ENCODE measurements at regions not wholly inside any gene's neighbourhood (a gene's known extent, or its start where the extent isn't known, plus 50 kb on each side); places are given as distances from the start of the nearest gene placed in this dataset.

GRCh38 chr9:13570068-13570974, 290.8 kb upstream of the MPDZ start:
- Histone ChIP-seq H3K4me3 (ENCODE audit: low read depth, low read length) (no peak overlapping the region), H3K27ac (ENCODE audit: extremely low read depth, low read depth, low read length) (no peak overlapping the region), H3K36me3 (ENCODE audit: control insufficient read depth in 2 of 2, insufficient read depth in 1 of 2, low read length in 2 of 2) (no peaks in the 10 kb centered on the region), H3K4me1 (ENCODE audit: control insufficient read depth, insufficient read depth, low read length) (peaks cover 3% of the 10 kb centered on the region), H3K9me3 (ENCODE audit: control insufficient read depth, insufficient read depth, low read depth, low read length) (no peaks in the 10 kb centered on the region)
- TF ChIP-seq ZNF121 (tag by site-specific recombination; IDR thresholded peaks at IDR 0.05) (no peak), GLIS1 (tag by site-specific recombination; IDR thresholded peaks at IDR 0.05) (peak; percentile 49; the same call in 1 of the 2 replicates), ZFHX2 (tag by site-specific recombination; conservative IDR thresholded peaks at IDR 0.05) (no peak), ZNF514 (tag by site-specific recombination; IDR thresholded peaks at IDR 0.05) (no peak)
- POLR2A ChIA-PET: interaction anchor here (0.5 kb wide), 1 partner anchor 8 kb away, joined by 4 read pairs; no protein-coding TSS in a partner anchor
- CTCF ChIA-PET: interaction anchor here (0.6 to 0.8 kb wide), 3 partner anchors 10 to 1565 kb away, joined by 3 read pairs; no protein-coding TSS in a partner anchor

- POLR2A ChIA-PET: no interaction called here
- Histone ChIP-seq H3K36me3 (ENCODE audit: control insufficient read depth in 2 of 2, insufficient read depth in 1 of 2, low read length in 2 of 2) (no peaks in the 10 kb centered on the region), H3K27ac (ENCODE audit: extremely low read depth, low read depth, low read length) (no peak overlapping the region), H3K9me3 (ENCODE audit: control insufficient read depth, insufficient read depth, low read depth, low read length) (no peaks in the 10 kb centered on the region), H3K4me1 (ENCODE audit: control insufficient read depth, insufficient read depth, low read length) (peaks cover 3% of the 10 kb centered on the region), H3K4me3 (ENCODE audit: low read depth, low read length) (no peak overlapping the region)
- no peak for TF ChIP-seq ZNF391 (tag by site-specific recombination; IDR thresholded peaks at IDR 0.05; ENCODE audit: borderline replicate concordance, low read depth)
- no peak for TF ChIP-seq WT1 (tag by site-specific recombination; IDR thresholded peaks at IDR 0.05)
- no peak for TF ChIP-seq ZNF146 (tag by site-specific recombination; IDR thresholded peaks at IDR 0.05)
- no peak for TF ChIP-seq ZNF664 (tag by site-specific recombination; IDR thresholded peaks at IDR 0.05)
- no peak for TF ChIP-seq ZNF843 (tag by site-specific recombination; IDR thresholded peaks at IDR 0.05)
- no peak for TF ChIP-seq ZNF639 (tag by site-specific recombination; IDR thresholded peaks at IDR 0.05)
- TF ChIP-seq ZNF311 (tag by site-specific recombination; IDR thresholded peaks at IDR 0.05; ENCODE audit: borderline replicate concordance): no peak
- TF ChIP-seq ZNF530 (tag by site-specific recombination; IDR thresholded peaks at IDR 0.05; ENCODE audit: low read depth): no peak
- TF ChIP-seq ZNF248 (tag by site-specific recombination; IDR thresholded peaks at IDR 0.05): no peak
- TF ChIP-seq ZNF510 (tag by site-specific recombination; IDR thresholded peaks at IDR 0.05; ENCODE audit: insufficient replicate concordance): no peak
- TF ChIP-seq MEIS1 (CRISPR knock-in tag; IDR thresholded peaks at IDR 0.05; ENCODE audit: borderline replicate concordance): no peak
- no peak for TF ChIP-seq ZNF776 (tag by site-specific recombination; IDR thresholded peaks at IDR 0.05; ENCODE audit: borderline replicate concordance)
- TF ChIP-seq ZNF76 (tag by site-specific recombination; IDR thresholded peaks at IDR 0.05; ENCODE audit: borderline replicate concordance, low read depth): no peak
- no peak for TF ChIP-seq ZNF324 (tag by site-specific recombination; IDR thresholded peaks at IDR 0.05)
- TF ChIP-seq HOXC10 (CRISPR knock-in tag; IDR thresholded peaks at IDR 0.05): no peak
- CTCF ChIA-PET: interaction anchor here (0.6 to 1.9 kb wide), 3 partner anchors 11 to 1565 kb away, joined by 3 to 8 read pairs (median 3); no protein-coding TSS in a partner anchor
Measured at GRCh38 chr9:13569602-13570067, 290.1 kb upstream of the MPDZ start.

- H3K4me3 ChIP-seq (ENCODE audit: low read depth, low read length): peak overlapping the region; percentile 20
- ChIA-PET CTCF (interaction anchor here (0.6 to 1.9 kb wide), 5 partner anchors 12 to 920 kb away, joined by 3 to 8 read pairs (median 3); no protein-coding TSS in a partner anchor), POLR2A (no interaction called here)
- peaks cover 3% of the 10 kb centered on the region for H3K4me1 ChIP-seq (ENCODE audit: control insufficient read depth, insufficient read depth, low read length)
- H3K27ac ChIP-seq (ENCODE audit: extremely low read depth, low read depth, low read length): no peak overlapping the region; the same call in 1 of the 2 replicates
- no peaks in the 10 kb centered on the region for H3K9me3 ChIP-seq (ENCODE audit: control insufficient read depth, insufficient read depth, low read depth, low read length)
- H3K36me3 ChIP-seq (ENCODE audit: control insufficient read depth in 2 of 2, insufficient read depth in 1 of 2, low read length in 2 of 2): no peaks in the 10 kb centered on the region
- TF ChIP-seq ZNF146 (tag by site-specific recombination; IDR thresholded peaks at IDR 0.05) (no peak), OVOL3 (tag by site-specific recombination; IDR thresholded peaks at IDR 0.05) (no peak), ZNF114 (tag by site-specific recombination; IDR thresholded peaks at IDR 0.05) (no peak), ZNF670 (tag by site-specific recombination; IDR thresholded peaks at IDR 0.05; ENCODE audit: low read depth) (no peak), ZNF223 (tag by site-specific recombination; IDR thresholded peaks at IDR 0.05) (no peak), INSM2 (tag by site-specific recombination; IDR thresholded peaks at IDR 0.05) (no peak), ZNF274 (IDR thresholded peaks at IDR 0.05; ENCODE audit: low read length) (no peak), ZNF274 (tag by site-specific recombination; IDR thresholded peaks at IDR 0.05; ENCODE audit: borderline replicate concordance) (no peak), ZSCAN30 (tag by site-specific recombination; IDR thresholded peaks at IDR 0.05) (no peak), SETDB1 (IDR thresholded peaks at IDR 0.05; ENCODE audit: insufficient read length, low read length) (no peak)
Measured at GRCh38 chr9:13568841-13569601, 289.5 kb upstream of the MPDZ start.

Measured in HEK293 (cell line).